MM.1S (cell line): ENCODE measurements at regions not wholly inside any gene's neighbourhood (a gene's known extent, or its start where the extent isn't known, plus 50 kb on each side); places are given as distances from the start of the nearest gene placed in this dataset.

ENCODE experiments used
- CTCF ChIP-seq: fragments of 300-600 bp; sonication (generic); IDR thresholded peaks from 2 replicates; pipeline ENCODE4 v1.5.1; 2016; ENCODE audit warnings: antibody characterized with exemption, low read length, mixed read lengths
- EZH2 ChIP-seq: fragments of 300-600 bp; sonication (generic); optimal IDR thresholded peaks from 2 replicates; pipeline ENCODE3; 2017; ENCODE audit warnings: low read depth, mild to moderate bottlenecking, antibody characterized with exemption, low read length, mixed read lengths
- EZH2phosphoT487 ChIP-seq: fragments of 300-600 bp; sonication (generic); IDR thresholded peaks from 2 replicates; pipeline ENCODE4 v1.6.1; 2018; ENCODE audit warnings: antibody characterized with exemption, low read length

GRCh38 chr2:4336864-4337263 lies 633.5 kb downstream of the DCDC2C start:
- no peak for TF ChIP-seq CTCF
- TF ChIP-seq EZH2phosphoT487: no peak
- TF ChIP-seq EZH2: no peak
